ENCODE measurements at regions not wholly inside any gene's neighbourhood (a gene's known extent, or its start where the extent isn't known, plus 50 kb on each side); places are given as distances from the start of the nearest gene placed in this dataset.
"Not testable (repeated sequence)": the region's sequence is repeated elsewhere in the genome, so short reads cannot be mapped to it uniquely, and the experiment has no call there.

- DNase-seq (ENCODE audit: low read depth), result no peak
These were observed 440.4 kb downstream of the HINT1 start for GRCh38 chr5:130724658-130725057.

DNA sequence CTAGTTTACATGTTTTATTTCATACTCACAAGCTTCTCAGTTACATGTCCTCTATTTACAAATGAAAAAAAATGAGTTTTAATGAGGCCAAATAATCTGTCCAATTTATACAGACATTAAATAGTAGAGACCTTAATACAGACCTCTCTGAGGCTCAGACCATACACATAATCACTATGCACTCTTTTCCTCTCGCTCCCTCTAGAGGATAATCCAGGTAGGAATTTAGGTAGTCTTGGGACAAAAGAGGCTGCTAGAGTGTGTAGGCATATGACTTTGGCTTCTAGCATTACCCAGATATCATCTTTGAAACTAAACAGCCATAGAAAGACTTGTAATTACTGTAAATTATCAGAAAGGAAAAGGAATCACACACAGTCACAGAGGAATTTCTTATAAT is 444.7 kb downstream of the HINT1 start:
- DNase-seq (ENCODE audit: low read depth), result no peak

DNA sequence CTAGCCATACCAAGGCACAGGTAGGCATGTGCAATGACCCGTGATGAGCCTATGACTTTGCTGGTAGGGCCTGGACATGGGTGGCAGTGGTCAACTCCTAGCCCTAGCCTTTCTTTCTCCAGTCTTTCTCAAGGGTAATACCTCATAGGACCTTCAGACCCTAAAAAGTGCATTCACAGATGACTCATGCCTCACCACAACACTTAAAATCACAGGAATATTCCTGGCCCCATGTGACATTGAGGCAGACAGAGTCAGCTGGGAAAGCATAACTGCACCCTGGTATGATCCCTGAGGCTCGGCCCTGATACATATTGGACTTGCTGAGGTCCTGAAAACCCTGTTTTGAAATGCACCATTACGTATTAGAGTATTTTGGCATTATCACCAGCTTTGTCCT is 449.5 kb downstream of the HINT1 start:
- DNase-seq (ENCODE audit: low read depth), result no peak

- DNase-seq (ENCODE audit: low read depth), result no peak
These were observed 450.9 kb downstream of the HINT1 start for GRCh38 chr5:130714200-130714599.

DNA sequence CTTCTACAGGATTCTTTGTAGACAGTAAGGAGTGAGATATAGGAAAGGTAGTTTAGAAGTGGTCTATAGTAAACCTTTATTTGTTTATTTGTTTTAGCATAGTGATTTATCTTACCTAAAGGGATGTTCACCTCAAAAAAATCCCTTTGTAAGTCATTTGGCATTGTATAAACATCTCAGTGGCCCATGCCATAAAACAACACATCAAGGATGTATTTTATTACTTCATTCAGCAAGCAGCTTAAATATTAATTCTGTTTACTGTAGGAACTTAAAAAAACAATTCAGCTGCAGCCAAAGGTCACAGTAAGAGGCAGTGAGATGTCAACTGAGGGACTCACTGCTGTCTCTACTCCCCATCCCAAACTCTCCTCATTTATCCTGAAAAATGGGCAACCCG is 452.7 kb downstream of the HINT1 start:
- no peak for DNase-seq (ENCODE audit: low read depth)

DNA sequence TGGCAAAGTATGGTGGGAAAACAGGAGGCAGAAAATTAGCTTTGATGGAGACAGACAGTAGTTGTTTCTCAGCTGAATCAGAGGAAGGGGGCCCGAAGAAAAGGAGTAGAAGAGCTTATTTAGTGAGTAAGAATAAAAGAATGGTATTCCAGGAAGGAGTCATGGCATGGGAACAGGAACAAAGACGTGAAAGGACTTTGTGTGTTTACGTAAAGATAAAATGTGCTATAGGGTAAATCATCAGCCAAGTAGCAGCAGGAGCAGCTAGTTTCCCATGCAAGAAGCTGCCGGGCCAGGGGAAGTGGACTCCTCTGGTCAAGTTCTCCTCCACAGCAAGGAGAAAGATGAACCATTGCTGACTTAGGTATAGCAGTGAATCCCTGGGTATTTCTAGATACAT is 454.5 kb downstream of the HINT1 start:
- DNase-seq (ENCODE audit: low read depth), result no peak

DNA sequence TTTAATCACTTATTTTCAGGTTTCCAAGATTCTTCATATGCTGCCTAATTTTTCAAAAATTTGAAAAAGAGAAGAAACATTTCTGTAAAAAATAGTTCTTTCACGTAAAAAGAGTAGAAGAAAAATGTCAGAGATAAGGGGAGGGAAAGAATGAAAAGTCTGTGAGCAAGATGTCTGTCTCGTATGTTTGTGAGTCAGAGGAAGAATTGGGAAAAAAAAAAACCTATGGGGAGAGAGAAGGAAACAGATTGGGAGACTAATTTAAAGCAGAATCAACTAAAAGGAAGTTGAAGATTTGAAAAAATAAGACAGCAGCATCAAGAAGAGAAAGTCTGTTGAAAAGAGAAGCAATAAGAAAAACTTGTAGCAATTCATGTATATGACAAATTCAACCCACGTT is 456.3 kb downstream of the HINT1 start:
- DNase-seq (ENCODE audit: low read depth), result no peak

- DNase-seq (ENCODE audit: low read depth), result no peak
These were observed 458.4 kb downstream of the HINT1 start for GRCh38 chr5:130706696-130707095.

DNA sequence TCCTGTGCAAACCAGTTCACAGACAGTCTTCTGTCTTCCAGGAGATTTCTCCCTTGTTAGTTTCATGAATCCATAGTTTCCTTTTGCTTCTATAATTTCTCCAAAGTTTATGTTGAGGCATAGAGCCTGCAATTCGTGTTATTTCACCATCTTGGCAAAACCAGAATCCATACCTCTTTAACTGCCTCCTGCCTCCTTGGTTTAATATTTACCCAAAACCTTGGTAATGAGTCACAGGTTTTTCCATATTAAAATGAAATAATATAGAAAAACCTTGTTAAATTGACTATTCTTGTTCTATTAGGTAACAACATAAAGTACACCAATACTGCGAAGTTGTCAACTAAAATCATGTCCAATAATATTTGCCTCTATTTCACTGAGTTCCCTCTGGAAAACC is 459.7 kb downstream of the HINT1 start:
- DNase-seq (ENCODE audit: low read depth), result no peak

DNA sequence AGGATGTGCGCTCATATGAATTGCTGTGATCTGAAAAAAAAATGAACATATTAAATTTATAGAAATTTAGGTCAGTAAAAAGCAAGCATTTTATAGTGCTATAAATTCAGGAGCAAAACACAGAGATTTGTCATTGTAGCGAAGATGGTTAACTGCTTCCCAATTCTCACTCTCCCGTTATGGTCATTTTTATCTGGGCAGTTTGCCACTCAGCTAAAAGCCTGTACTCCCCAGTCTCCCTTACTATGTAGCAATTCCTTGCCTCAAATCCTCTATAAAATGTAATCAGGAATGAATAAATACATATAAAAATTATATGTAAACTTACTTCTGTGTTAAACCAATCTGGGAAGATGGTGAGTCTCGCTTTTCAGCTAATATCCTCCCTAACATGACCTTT is 471.5 kb downstream of the HINT1 start:
- DNase-seq (ENCODE audit: low read depth), result no peak

GRCh38 chr5:130692770-130693169 is 472.3 kb downstream of the HINT1 start:
- no peak for DNase-seq (ENCODE audit: low read depth)

- DNase-seq (ENCODE audit: low read depth), result no peak
These were observed 475.2 kb downstream of the HINT1 start for GRCh38 chr5:130689831-130690230.

GRCh38 chr5:130687085-130687733 is 477.8 kb downstream of the HINT1 start:
- DNase-seq (ENCODE audit: low read depth), result no peak

DNA sequence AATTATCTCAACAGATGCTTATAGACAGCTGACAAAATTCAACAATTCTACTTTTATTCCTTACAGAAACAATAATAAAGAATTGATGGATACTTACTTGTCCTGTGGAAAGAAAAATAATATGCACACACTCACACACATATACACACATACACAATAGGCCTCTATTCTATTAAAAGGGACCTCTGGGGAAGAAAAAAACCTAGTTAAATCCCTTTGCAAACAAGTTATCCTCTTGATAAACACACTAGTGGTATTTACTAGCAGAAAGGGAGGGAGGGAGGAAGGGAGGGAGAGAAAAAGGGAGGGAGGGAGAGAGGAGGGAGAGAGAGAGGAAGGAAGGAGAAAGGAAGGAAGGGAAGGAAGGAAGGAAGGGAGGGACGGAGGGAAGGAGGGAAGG is 486.4 kb downstream of the HINT1 start:
- no peak for DNase-seq (ENCODE audit: low read depth)

GRCh38 chr5:130666462-130666861 is 498.6 kb downstream of the HINT1 start:
- DNase-seq (ENCODE audit: low read depth), result no peak

DNA sequence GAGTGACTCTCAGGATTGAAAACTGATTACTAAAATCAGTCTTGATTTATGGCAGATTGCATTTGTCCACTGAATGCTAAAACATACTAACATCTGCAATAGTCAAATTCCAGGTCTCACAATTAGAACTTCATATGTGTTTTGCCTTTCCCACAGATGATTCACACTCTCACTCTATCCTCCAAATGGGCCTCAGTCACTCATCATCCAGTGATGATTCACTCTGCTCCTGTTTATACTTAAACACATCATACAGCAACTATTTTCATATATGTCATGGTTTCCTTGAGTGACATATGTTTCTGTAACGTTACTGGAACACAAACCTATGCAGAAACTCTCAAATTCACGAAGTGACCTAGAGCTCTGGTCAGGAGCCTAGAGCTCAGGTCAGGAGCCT is 512.9 kb downstream of the HINT1 start:
- no peak for DNase-seq (ENCODE audit: low read depth)

- DNase-seq (ENCODE audit: low read depth), result no peak
These were observed 513.6 kb downstream of the HINT1 start for GRCh38 chr5:130651440-130651839.

DNA sequence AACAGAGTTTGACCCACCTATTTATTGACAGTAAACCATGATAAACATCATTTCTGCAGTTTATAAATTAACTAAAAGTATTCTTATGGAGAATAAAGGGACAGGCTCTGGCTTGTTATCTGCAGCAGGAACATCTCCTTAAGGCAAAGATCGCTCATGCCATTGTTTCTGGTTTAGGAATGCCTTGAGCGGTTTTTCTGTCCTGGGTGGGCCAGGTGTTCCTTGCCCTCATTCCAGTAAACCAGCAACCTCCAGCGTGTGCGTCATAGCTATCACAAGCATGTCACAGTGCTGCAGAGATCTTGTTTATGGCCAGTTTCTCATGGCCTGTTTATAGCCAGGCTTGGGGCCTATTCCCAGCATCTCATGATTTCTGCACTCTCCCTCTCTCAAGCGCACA is 521.7 kb downstream of the HINT1 start:
- no peak for DNase-seq (ENCODE audit: low read depth)

DNA sequence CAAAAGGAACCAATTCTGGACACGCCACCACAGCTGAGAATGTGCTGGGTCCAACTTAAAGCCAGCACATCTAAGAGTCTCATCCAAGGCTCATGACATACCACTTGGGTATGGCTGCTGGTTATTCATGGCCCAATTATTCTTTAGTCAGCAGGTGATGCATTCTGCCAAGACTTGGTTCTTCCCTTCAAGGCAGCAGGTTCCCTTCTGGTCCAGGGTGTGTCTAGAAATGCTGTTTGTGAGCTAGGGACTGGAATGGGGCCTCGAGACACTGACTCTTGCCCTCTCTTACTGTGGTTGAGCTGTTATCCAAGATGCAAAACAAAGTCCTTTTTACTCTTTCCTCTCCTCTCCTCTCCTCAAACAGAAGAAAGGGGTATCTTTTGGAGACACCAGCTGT is 522.6 kb downstream of the HINT1 start:
- no peak for DNase-seq (ENCODE audit: low read depth)

- no peak for DNase-seq (ENCODE audit: low read depth)
These were observed 537.9 kb downstream of the HINT1 start for GRCh38 chr5:130627145-130627544.

GRCh38 chr5:130624805-130625204 is 540.3 kb downstream of the HINT1 start:
- DNase-seq (ENCODE audit: low read depth), result no peak

GRCh38 chr5:130616161-130616560 is 548.9 kb downstream of the HINT1 start:
- DNase-seq (ENCODE audit: low read depth), result no peak

GRCh38 chr5:130605234-130605633 is 559.8 kb downstream of the HINT1 start:
- no peak for DNase-seq (ENCODE audit: low read depth)

GRCh38 chr5:130596647-130597046 is 568.4 kb downstream of the HINT1 start:
- DNase-seq (ENCODE audit: low read depth), result not testable (repeated sequence)

GRCh38 chr5:130580264-130580663 is 584.8 kb downstream of the HINT1 start:
- DNase-seq (ENCODE audit: low read depth), result no peak
